B cell (primary cell): ENCODE measurements at regions not wholly inside any gene's neighbourhood (a gene's known extent, or its start where the extent isn't known, plus 50 kb on each side); places are given as distances from the start of the nearest gene placed in this dataset.

Source experiments
- EZH2 ChIP-seq: IDR thresholded peaks from 2 replicates; pipeline ENCODE4 v1.6.1; 2012; ENCODE audit warnings: borderline replicate concordance, low read depth, mild to moderate bottlenecking, moderate library complexity, low read length; ENCODE audit not compliant: insufficient read depth, poor library complexity, severe bottlenecking
- TF ChIP-seq, protein P1 (sequence below): fragments of 200-600 bp; IDR thresholded peaks from one replicate; pipeline ENCODE4 v1.8.0; 2022; ENCODE audit warnings: antibody characterized with exemption, mild to moderate bottlenecking

DNA sequence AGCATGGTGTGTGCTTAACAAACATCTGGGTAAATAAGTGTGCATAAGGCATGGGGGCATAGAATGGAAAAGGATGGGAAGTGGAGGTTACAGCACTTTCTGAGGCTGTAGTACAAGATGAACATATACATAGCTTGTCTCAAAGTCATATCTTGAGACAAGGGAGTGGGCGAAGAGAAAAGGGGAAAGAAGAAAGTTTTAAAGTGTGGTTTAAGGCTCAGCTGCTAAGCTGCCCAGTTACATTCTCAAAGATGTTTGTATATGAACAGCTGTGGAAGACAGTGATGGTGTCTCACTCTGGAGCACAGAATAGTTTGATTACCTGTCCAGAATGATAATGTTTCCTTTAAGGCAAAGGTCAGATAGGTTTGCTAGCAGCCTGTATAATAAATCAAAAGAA lies 61.9 kb upstream of the LANCL2 start:
- no peak for TF ChIP-seq EZH2
- TF ChIP-seq, protein P1, sequence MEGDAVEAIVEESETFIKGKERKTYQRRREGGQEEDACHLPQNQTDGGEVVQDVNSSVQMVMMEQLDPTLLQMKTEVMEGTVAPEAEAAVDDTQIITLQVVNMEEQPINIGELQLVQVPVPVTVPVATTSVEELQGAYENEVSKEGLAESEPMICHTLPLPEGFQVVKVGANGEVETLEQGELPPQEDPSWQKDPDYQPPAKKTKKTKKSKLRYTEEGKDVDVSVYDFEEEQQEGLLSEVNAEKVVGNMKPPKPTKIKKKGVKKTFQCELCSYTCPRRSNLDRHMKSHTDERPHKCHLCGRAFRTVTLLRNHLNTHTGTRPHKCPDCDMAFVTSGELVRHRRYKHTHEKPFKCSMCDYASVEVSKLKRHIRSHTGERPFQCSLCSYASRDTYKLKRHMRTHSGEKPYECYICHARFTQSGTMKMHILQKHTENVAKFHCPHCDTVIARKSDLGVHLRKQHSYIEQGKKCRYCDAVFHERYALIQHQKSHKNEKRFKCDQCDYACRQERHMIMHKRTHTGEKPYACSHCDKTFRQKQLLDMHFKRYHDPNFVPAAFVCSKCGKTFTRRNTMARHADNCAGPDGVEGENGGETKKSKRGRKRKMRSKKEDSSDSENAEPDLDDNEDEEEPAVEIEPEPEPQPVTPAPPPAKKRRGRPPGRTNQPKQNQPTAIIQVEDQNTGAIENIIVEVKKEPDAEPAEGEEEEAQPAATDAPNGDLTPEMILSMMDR, result no peak
